Bronchial epithelial cell (primary cell): ENCODE measurements at regions not wholly inside any gene's neighbourhood (a gene's known extent, or its start where the extent isn't known, plus 50 kb on each side); places are given as distances from the start of the nearest gene placed in this dataset.

Source experiments
- DNase-seq: peaks from one replicate; pipeline ENCODE4 v3.0.0-alpha.2; 2010; ENCODE audit warnings: low read depth
- FAIRE-seq: peaks from 2 replicates; lab custom pipeline; 2011; peaks lifted over from hg19 to GRCh38; lab: Jason Lieb, UNC
- H3K27me3 ChIP-seq: 2 replicates; pipeline ENCODE4 v1.5.1; 2011; ENCODE audit warnings: low read length; ENCODE audit not compliant: control insufficient read depth, insufficient read depth
- H3K36me3 ChIP-seq: 2 replicates; pipeline ENCODE4 v1.5.1; 2011; ENCODE audit warnings: low read length; ENCODE audit not compliant: control insufficient read depth, insufficient read depth
- H3K4me3 ChIP-seq: 2 replicates; pipeline ENCODE4 v1.5.1; 2011; ENCODE audit warnings: mild to moderate bottlenecking, low read depth, low read length, control low read depth
- CTCF ChIP-seq: IDR thresholded peaks from 2 replicates; pipeline ENCODE4 v1.5.1; 2011; ENCODE audit warnings: mild to moderate bottlenecking, moderate library complexity, low read length, control low read depth, inconsistent platforms; ENCODE audit not compliant: insufficient read depth, severe bottlenecking

GRCh38 chr9:126239515-126239914 is 87.1 kb upstream of the MVB12B start:
- Histone ChIP-seq H3K4me3 (no peak overlapping the region), H3K36me3 (no peaks in the 10 kb centered on the region), H3K27me3 (no peaks in the 10 kb centered on the region)
- DNase-seq (no peak), FAIRE-seq (no peak)
- no peak for TF ChIP-seq CTCF

- no peaks in the 10 kb centered on the region for H3K36me3 ChIP-seq
- no peak overlapping the region for H3K4me3 ChIP-seq
- no peaks in the 10 kb centered on the region for H3K27me3 ChIP-seq
- FAIRE-seq (no peak), DNase-seq (no peak)
- TF ChIP-seq CTCF = no peak
Measured at GRCh38 chr9:126240835-126241234, 85.8 kb upstream of the MVB12B start.

GRCh38 chr9:126248680-126249079 is 77.9 kb upstream of the MVB12B start:
- Histone ChIP-seq H3K4me3 (no peak overlapping the region), H3K27me3 (no peaks in the 10 kb centered on the region), H3K36me3 (no peaks in the 10 kb centered on the region)
- no peak for TF ChIP-seq CTCF
- DNase-seq (peak; percentile 88), FAIRE-seq (no peak)

GRCh38 chr9:126261584-126262356 is 64.9 kb upstream of the MVB12B start:
- H3K4me3 ChIP-seq = no peak overlapping the region
- H3K36me3 ChIP-seq = no peaks in the 10 kb centered on the region
- FAIRE-seq (no peak), DNase-seq (no peak)
- no peak for TF ChIP-seq CTCF
- no peaks in the 10 kb centered on the region for H3K27me3 ChIP-seq

GRCh38 chr9:126262738-126263137 is 63.9 kb upstream of the MVB12B start:
- H3K27me3 ChIP-seq = peaks cover 1% of the 10 kb centered on the region
- no peak for DNase-seq

More at GRCh38 chr9:126262738-126263137, 63.9 kb upstream of the MVB12B start:
- Histone ChIP-seq H3K4me3 (no peak overlapping the region), H3K36me3 (no peaks in the 10 kb centered on the region)
- FAIRE-seq = no peak
- no peak for TF ChIP-seq CTCF
